Effector memory CD4-positive, alpha-beta T cell (primary cell): ENCODE measurements at regions not wholly inside any gene's neighbourhood (a gene's known extent, or its start where the extent isn't known, plus 50 kb on each side); places are given as distances from the start of the nearest gene placed in this dataset.

Experiments
- DNase-seq, 3 donors: peaks; one replicate each; pipeline ENCODE4 v3.0.0-alpha.2; 2020
- H3K27ac ChIP-seq: 2 replicates; pipeline ENCODE4 v1.7.0; 2013; ENCODE audit warnings: mild to moderate bottlenecking, low read length, moderate library complexity; ENCODE audit not compliant: insufficient read depth, poor library complexity, severe bottlenecking
- H3K27me3 ChIP-seq: replicated peaks from 2 replicates; pipeline ENCODE4 v1.7.0; 2013; ENCODE audit warnings: mild to moderate bottlenecking, low read length; ENCODE audit not compliant: insufficient read depth, control insufficient read depth, poor library complexity, severe bottlenecking
- H3K36me3 ChIP-seq: 2 replicates; pipeline ENCODE4 v1.7.0; 2013; ENCODE audit warnings: mild to moderate bottlenecking, low read length, moderate library complexity; ENCODE audit not compliant: control insufficient read depth, insufficient read depth
- H3K4me1 ChIP-seq: 2 replicates; pipeline ENCODE4 v1.7.0; 2013; ENCODE audit warnings: low read length, mild to moderate bottlenecking; ENCODE audit not compliant: control insufficient read depth, insufficient read depth, poor library complexity, severe bottlenecking
- H3K4me3 ChIP-seq: 2 replicates; pipeline ENCODE4 v1.7.0; 2013; ENCODE audit warnings: low read length, low read depth, mild to moderate bottlenecking; ENCODE audit not compliant: insufficient read depth, poor library complexity, severe bottlenecking
- H3K9me3 ChIP-seq: 2 replicates; pipeline ENCODE4 v1.7.0; 2013; ENCODE audit warnings: mild to moderate bottlenecking, low read length, moderate library complexity; ENCODE audit not compliant: control insufficient read depth

GRCh38 chr10:31152421-31153135, 120.9 kb upstream of the ZNF438 start:
- no peak overlapping the region for H3K27ac ChIP-seq
- no peaks in the 10 kb centered on the region for H3K4me1 ChIP-seq
- DNase-seq = no peak
- no peaks in the 10 kb centered on the region for H3K36me3 ChIP-seq
- H3K4me3 ChIP-seq = no peak overlapping the region
- H3K27me3 ChIP-seq = no peaks in the 10 kb centered on the region
- no peaks in the 10 kb centered on the region for H3K9me3 ChIP-seq

GRCh38 chr10:31153161-31153560, 121.5 kb upstream of the ZNF438 start:
- Histone ChIP-seq H3K4me1 (no peaks in the 10 kb centered on the region), H3K27me3 (no peaks in the 10 kb centered on the region), H3K9me3 (no peaks in the 10 kb centered on the region), H3K27ac (no peak overlapping the region), H3K36me3 (no peaks in the 10 kb centered on the region), H3K4me3 (no peak overlapping the region)
- DNase-seq = no peak

GRCh38 chr10:31153692-31154091, 122.0 kb upstream of the ZNF438 start:
- no peaks in the 10 kb centered on the region for H3K9me3 ChIP-seq
- no peak overlapping the region for H3K27ac ChIP-seq
- H3K4me3 ChIP-seq = no peak overlapping the region
- DNase-seq = no peak
- no peaks in the 10 kb centered on the region for H3K27me3 ChIP-seq
- no peaks in the 10 kb centered on the region for H3K36me3 ChIP-seq
- H3K4me1 ChIP-seq = no peaks in the 10 kb centered on the region

GRCh38 chr10:31154996-31155395, 123.3 kb upstream of the ZNF438 start:
- H3K36me3 ChIP-seq = no peaks in the 10 kb centered on the region
- no peaks in the 10 kb centered on the region for H3K27me3 ChIP-seq
- no peak for DNase-seq
- no peak overlapping the region for H3K4me3 ChIP-seq
- H3K4me1 ChIP-seq = no peaks in the 10 kb centered on the region
- H3K9me3 ChIP-seq = no peaks in the 10 kb centered on the region
- H3K27ac ChIP-seq = no peak overlapping the region

- H3K4me1 ChIP-seq = no peaks in the 10 kb centered on the region
- H3K27me3 ChIP-seq = no peaks in the 10 kb centered on the region
- no peaks in the 10 kb centered on the region for H3K36me3 ChIP-seq
- no peak overlapping the region for H3K27ac ChIP-seq
- no peaks in the 10 kb centered on the region for H3K9me3 ChIP-seq
- H3K4me3 ChIP-seq = no peak overlapping the region
- DNase-seq = no peak
Observed at GRCh38 chr10:31157123-31158010, 125.7 kb upstream of the ZNF438 start.

- no peaks in the 10 kb centered on the region for H3K27me3 ChIP-seq
- H3K9me3 ChIP-seq = no peaks in the 10 kb centered on the region
- DNase-seq = no peak
- no peak overlapping the region for H3K4me3 ChIP-seq
- no peaks in the 10 kb centered on the region for H3K4me1 ChIP-seq
- H3K36me3 ChIP-seq = no peaks in the 10 kb centered on the region
- H3K27ac ChIP-seq = no peak overlapping the region
Observed at GRCh38 chr10:31158011-31158658, 126.5 kb upstream of the ZNF438 start.

- Histone ChIP-seq H3K36me3 (no peaks in the 10 kb centered on the region), H3K4me3 (no peak overlapping the region), H3K4me1 (no peaks in the 10 kb centered on the region), H3K27me3 (no peaks in the 10 kb centered on the region), H3K9me3 (peaks cover 4% of the 10 kb centered on the region), H3K27ac (no peak overlapping the region)
- no peak for DNase-seq
Observed at GRCh38 chr10:31166606-31167005, 134.9 kb upstream of the ZNF438 start.

- DNase-seq = no peak
- H3K27ac ChIP-seq = no peak overlapping the region
Observed at GRCh38 chr10:31170636-31171035, 139.0 kb upstream of the ZNF438 start.

GRCh38 chr10:31171402-31172083, 139.9 kb upstream of the ZNF438 start:
- H3K9me3 ChIP-seq = peaks cover 4% of the 10 kb centered on the region
- no peaks in the 10 kb centered on the region for H3K36me3 ChIP-seq
- H3K4me3 ChIP-seq = no peak overlapping the region
- H3K27ac ChIP-seq = no peak overlapping the region
- H3K27me3 ChIP-seq = no peaks in the 10 kb centered on the region
- H3K4me1 ChIP-seq = no peaks in the 10 kb centered on the region
- no peak for DNase-seq

More at GRCh38 chr10:31170636-31171035, 139.0 kb upstream of the ZNF438 start:
- no peaks in the 10 kb centered on the region for H3K4me1 ChIP-seq
- no peak overlapping the region for H3K4me3 ChIP-seq
- H3K9me3 ChIP-seq = peaks cover 4% of the 10 kb centered on the region
- no peaks in the 10 kb centered on the region for H3K27me3 ChIP-seq
- H3K36me3 ChIP-seq = no peaks in the 10 kb centered on the region
